SH-SY5Y (cell line): ENCODE measurements at regions not wholly inside any gene's neighbourhood (a gene's known extent, or its start where the extent isn't known, plus 50 kb on each side); places are given as distances from the start of the nearest gene placed in this dataset.

Experiments
- GATA2 ChIP-seq: IDR thresholded peaks from 2 replicates; pipeline ENCODE4 v1.6.1; 2011; ENCODE audit warnings: mild to moderate bottlenecking, low read depth, low read length
- GATA3 ChIP-seq: IDR thresholded peaks from 2 replicates; pipeline ENCODE4 v1.6.1; 2011; ENCODE audit warnings: low read depth, mild to moderate bottlenecking, low read length, moderate library complexity

GRCh38 chr7:130939321-130940095, 205.5 kb upstream of the KLF14 start:
- TF ChIP-seq GATA2, result no peak
- TF ChIP-seq GATA3, result no peak
